ENCODE measurements at regions not wholly inside any gene's neighbourhood (a gene's known extent, or its start where the extent isn't known, plus 50 kb on each side); places are given as distances from the start of the nearest gene placed in this dataset.

- DNase-seq (ENCODE audit: low read depth in 2 of 2, low spot score in 1 of 2): no peak
Observed at GRCh38 chr5:124090115-124090514, 578.1 kb downstream of the CSNK1G3 start.

- no peak for DNase-seq (ENCODE audit: low read depth in 2 of 2, low spot score in 1 of 2)
Observed at GRCh38 chr5:124089578-124089977, 577.6 kb downstream of the CSNK1G3 start.

DNA sequence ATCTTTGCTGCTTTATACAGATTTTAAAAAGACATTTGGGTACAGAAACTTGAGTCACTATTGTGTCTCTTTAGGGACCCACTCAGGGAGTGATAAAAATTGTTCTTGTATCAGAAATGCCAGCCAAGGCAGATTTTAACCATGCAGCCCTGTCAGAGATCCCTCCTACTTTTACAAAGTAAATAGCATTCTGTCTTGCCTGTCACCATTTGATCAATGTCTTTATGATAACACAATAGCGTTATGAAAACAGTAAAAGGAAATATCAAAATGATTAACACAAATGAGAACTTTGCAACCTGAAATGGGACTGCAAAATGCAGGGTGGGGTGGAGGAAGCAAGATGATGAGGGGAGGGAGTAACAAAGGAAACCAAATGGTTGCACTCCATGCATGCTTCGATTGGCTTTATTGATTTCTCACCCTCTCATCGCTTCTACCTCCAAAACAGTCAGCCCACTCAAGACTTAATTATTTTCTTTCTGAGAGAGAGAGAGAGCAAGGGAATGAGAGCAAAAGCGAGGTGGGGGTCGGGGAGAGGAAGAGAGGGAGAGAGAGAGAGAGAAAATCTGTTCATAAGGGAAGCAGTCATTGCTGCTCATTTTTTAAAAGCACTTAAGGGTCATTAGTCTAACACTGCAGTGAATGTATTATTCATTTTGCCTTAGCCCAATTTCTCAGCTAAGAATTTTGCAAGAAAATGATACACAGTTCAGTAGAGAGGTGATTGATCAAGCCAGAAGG, 576.5 kb downstream of the CSNK1G3 start:
- no peak for DNase-seq (ENCODE audit: low read depth in 2 of 2, low spot score in 1 of 2)

DNA sequence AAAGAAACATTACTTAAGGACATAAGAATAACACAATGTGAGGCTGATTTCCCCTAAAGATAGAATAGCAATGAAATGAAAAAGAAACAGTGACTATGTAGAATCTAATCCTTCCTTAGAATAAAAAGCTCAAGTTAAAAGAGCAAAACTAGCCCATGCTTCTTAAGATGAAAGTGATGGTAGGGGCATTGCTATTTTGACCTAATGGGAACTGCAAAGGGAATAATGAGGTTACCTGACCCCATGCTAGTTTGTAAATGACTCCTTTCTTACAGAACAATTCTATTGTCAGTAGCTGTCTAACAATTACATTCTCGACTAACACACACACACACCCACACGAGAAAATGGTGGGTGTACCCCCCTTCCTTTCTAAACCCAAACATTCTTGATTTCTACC, 575.8 kb downstream of the CSNK1G3 start:
- DNase-seq (ENCODE audit: low read depth in 2 of 2, low spot score in 1 of 2): no peak

DNA sequence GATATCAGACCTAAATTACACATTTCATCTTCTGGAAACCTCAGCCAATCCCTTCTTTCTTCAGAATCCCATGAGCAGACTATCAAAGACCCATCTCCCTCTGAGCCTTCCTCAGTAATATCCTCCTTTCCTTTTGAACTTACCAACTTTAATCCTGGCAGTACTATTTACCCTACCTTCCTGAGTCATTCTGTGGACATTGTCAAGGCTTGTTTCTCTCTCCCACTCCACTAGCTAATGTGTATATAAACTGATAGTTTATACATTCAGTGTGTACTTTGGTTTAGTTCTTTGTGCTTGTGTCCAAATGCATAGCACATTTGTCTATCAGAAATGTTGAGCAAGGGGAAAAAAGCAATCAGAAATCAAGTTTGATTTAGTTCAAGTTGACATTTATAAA, 568.3 kb downstream of the CSNK1G3 start:
- DNase-seq (ENCODE audit: low read depth in 2 of 2, low spot score in 1 of 2): no peak

DNA sequence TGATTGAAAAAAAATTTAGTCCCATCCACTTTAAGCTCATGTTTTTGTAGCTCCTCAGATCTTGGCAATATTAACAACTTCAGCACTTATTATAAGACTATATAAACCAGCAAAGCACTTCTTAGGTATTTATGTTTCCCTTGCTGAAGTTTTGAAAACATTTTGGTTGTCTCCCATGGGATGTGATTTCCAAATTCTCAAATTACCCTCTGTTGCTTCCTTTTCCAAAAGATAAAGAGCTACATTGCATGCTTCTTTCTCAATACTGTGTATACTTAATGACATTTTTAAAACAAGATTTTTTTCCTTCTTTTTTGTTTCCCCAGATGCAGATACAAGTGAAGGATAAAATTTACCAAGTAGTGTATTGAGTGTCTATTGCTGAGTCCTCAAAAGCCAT, 567.1 kb downstream of the CSNK1G3 start:
- DNase-seq (ENCODE audit: low read depth in 2 of 2, low spot score in 1 of 2): no peak

DNA sequence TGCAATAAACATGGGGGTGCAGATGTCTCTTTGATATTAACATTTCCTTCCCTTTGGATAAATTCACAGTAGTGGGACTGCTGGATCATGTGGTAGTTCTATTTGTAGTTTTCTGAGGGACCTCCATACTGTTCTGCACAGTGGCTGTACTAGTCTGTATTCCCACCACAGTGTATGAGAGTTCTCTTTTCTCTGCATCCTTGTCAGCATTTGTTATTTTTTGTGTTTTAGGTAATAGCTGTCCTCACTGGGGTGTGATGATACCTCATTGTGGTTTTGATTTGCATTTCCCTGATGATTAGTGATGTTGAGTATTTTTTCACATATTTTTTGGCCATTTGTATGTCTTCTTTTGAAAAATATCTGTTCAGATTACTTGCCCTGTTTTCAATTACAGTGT, 562.5 kb downstream of the CSNK1G3 start:
- no peak for DNase-seq (ENCODE audit: low read depth in 2 of 2, low spot score in 1 of 2)

GRCh38 chr5:124072570-124072969, 560.6 kb downstream of the CSNK1G3 start:
- no peak for DNase-seq (ENCODE audit: low read depth in 2 of 2, low spot score in 1 of 2)

GRCh38 chr5:124071039-124071438, 559.1 kb downstream of the CSNK1G3 start:
- no peak for DNase-seq (ENCODE audit: low read depth in 2 of 2, low spot score in 1 of 2)

GRCh38 chr5:124065508-124065907, 553.5 kb downstream of the CSNK1G3 start:
- no peak for DNase-seq (ENCODE audit: low read depth in 2 of 2, low spot score in 1 of 2)

GRCh38 chr5:124064956-124065355, 553.0 kb downstream of the CSNK1G3 start:
- DNase-seq (ENCODE audit: low read depth in 2 of 2, low spot score in 1 of 2): no peak

DNA sequence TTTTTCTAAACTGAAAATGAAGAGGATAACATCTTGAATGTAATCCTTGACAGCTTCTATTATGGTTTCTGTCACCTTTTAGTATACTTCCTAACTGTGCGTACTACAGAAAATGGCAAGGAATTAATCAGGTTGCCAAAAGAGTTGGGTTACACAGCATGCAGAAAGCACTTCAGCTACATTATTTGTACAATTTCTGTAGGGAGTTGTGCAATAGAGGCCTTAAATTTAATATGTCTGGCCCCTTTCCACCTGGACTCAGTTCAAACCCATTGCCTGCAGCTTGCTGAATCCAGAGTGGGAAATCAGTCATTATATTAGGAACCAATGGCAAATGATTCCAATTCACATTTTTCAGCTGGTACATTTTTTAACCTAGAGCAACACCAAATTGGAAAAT, 549.7 kb downstream of the CSNK1G3 start:
- DNase-seq (ENCODE audit: low read depth in 2 of 2, low spot score in 1 of 2): no peak

- DNase-seq (ENCODE audit: low read depth in 2 of 2, low spot score in 1 of 2): no peak
Observed at GRCh38 chr5:124061068-124061430, 549.1 kb downstream of the CSNK1G3 start.

DNA sequence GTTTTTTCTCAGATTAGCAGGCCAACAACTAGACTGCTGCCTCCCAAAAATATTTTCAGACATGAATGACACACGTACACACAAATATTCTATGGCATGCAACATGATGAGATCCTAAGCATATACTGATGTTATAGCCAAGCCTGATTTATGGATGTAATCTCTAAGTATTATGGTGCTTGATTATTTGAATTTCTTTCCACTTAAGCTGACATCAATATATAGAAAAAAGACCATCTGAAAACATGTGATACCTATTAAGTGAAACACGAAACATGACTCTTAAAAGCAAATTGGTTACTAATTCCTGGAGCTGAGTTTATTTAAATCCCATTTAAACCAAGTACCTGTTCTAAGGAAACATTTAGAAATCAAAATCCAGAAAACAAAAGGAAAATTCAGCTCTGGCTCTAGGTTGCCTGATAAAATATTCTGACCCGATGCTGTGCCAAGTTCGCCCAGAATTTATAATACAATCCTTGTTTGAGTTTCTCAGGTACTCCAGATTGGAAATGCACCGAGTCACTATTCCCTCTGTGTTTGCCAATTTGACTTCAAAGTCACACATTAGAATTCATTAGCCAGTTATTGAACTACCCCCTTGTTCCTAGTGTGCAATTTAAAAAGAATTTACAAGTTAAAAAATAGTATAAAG, 548.6 kb downstream of the CSNK1G3 start:
- DNase-seq (ENCODE audit: low read depth in 2 of 2, low spot score in 1 of 2): no peak

DNA sequence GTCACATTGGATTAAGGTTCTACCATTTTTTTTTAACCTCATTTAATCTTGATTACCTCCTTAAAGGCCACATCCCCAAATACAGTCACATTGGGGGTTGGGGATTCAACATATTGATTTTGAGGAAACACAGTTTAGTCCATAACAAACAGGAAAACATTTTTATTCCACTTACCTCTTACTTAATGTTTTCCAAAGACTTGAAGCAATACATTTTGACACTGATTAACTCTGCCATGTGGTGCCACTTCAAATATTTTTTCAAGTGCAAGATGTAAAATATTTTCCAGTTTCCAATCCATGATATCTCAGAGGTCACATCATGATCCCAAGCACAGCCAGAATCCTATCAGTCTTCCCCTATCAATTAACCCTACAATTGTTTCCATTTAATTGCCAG, 548.0 kb downstream of the CSNK1G3 start:
- DNase-seq (ENCODE audit: low read depth in 2 of 2, low spot score in 1 of 2): no peak

GRCh38 chr5:124059200-124059599, 547.2 kb downstream of the CSNK1G3 start:
- DNase-seq (ENCODE audit: low read depth in 2 of 2, low spot score in 1 of 2): no peak

GRCh38 chr5:124057724-124058231, 545.8 kb downstream of the CSNK1G3 start:
- DNase-seq (ENCODE audit: low read depth in 2 of 2, low spot score in 1 of 2): no peak

DNA sequence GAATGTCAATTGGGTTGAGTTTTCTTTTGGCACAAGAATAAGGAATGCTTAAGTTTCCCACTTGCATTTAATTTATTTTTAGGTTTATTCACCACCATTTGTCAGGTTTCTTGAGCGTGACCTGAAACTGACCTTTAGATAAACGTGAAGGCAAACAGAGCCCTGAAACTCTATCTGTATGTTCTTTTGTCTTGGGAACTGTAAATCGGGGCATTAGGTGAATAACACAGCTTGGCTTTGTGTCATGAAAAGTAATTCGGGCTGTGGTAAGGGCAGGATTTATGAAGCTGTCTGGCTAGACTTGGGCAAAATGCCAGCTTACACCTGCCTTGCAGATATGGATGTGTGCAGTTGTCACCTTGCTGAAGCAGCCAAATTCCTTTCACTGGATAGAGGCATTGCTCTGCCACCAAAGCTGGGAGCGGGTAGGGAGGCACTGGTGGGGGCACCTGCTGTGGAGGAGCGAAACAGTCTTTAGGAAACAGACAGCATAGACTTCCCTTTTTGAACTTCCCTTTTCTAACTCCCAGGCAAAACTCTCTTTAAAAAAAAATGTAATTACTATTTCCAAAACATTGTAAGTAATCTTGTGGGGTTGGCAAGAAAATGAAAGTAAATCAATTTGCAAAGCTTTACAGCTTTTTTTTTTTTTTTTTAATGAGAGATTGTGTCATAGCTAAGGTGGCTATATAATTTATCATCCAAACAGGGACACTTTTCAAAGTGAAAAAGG, 545.2 kb downstream of the CSNK1G3 start:
- no peak for DNase-seq (ENCODE audit: low read depth in 2 of 2, low spot score in 1 of 2)

GRCh38 chr5:124056326-124056990, 544.5 kb downstream of the CSNK1G3 start:
- no peak for DNase-seq (ENCODE audit: low read depth in 2 of 2, low spot score in 1 of 2)

DNA sequence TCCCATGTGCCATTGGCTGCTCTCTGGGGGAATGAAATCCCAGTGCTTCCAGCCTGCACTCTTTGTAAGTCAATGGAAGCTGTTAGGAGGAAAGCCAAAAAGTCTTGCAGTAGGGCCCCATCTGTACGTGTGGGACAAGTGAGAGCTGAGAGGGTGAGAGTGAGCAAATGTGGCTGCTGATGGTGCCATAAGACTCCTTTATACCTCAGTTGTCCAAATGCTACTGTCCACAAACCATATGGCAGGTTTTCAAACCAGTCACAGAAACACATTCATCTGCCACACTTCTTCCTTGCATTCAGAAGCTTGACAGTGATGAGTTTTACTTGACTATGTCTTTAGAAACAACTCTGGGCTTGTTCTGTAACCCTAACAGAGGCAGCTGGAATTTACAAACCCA, 543.8 kb downstream of the CSNK1G3 start:
- no peak for DNase-seq (ENCODE audit: low read depth in 2 of 2, low spot score in 1 of 2)

- no peak for DNase-seq (ENCODE audit: low read depth in 2 of 2, low spot score in 1 of 2)
Observed at GRCh38 chr5:124054564-124054963, 542.6 kb downstream of the CSNK1G3 start.

- DNase-seq (ENCODE audit: low read depth in 2 of 2, low spot score in 1 of 2): no peak
Observed at GRCh38 chr5:124053340-124053739, 541.4 kb downstream of the CSNK1G3 start.
